Gastrocnemius medialis (tissue), 4 donors: ENCODE measurements at regions not wholly inside any gene's neighbourhood (a gene's known extent, or its start where the extent isn't known, plus 50 kb on each side); places are given as distances from the start of the nearest gene placed in this dataset.

Experiments
- CTCF ChIP-seq, 5 experiments: fragments of 450-650 bp in 3 of 5; fragments of 200-600 bp in 2 of 5; sonication (generic) in 2 of 5; IDR thresholded peaks in 4 of 5; conservative IDR thresholded peaks in 1 of 5; 1 replicate in 4 of 5; 2 replicates in 1 of 5; pipeline ENCODE4 v1.5.1; 2016 to 2019; ENCODE audit warnings: antibody characterized with exemption in 5 of 5, mild to moderate bottlenecking in 3 of 5, moderate library complexity in 3 of 5
- POLR2A ChIP-seq, 2 donors: fragments of 450-650 bp; IDR thresholded peaks; one replicate each; pipeline ENCODE4 v1.6.1; 2017; ENCODE audit warnings: antibody characterized with exemption in 2 of 2, mild to moderate bottlenecking in 2 of 2, moderate library complexity in 2 of 2

GRCh38 chrX:130994671-130995070 lies 63.5 kb upstream of the ARHGAP36 start:
- TF ChIP-seq CTCF (IDR thresholded peaks at IDR 0.05 in 4 of 5, conservative IDR thresholded peaks at IDR 0.05 in 1 of 5) (peak in 3 of 5 experiments; percentile 25 to 53 (median 38)), POLR2A (IDR thresholded peaks at IDR 0.05) (no peak)
